ENCODE measurements at regions not wholly inside any gene's neighbourhood (a gene's known extent, or its start where the extent isn't known, plus 50 kb on each side); places are given as distances from the start of the nearest gene placed in this dataset.

DNA sequence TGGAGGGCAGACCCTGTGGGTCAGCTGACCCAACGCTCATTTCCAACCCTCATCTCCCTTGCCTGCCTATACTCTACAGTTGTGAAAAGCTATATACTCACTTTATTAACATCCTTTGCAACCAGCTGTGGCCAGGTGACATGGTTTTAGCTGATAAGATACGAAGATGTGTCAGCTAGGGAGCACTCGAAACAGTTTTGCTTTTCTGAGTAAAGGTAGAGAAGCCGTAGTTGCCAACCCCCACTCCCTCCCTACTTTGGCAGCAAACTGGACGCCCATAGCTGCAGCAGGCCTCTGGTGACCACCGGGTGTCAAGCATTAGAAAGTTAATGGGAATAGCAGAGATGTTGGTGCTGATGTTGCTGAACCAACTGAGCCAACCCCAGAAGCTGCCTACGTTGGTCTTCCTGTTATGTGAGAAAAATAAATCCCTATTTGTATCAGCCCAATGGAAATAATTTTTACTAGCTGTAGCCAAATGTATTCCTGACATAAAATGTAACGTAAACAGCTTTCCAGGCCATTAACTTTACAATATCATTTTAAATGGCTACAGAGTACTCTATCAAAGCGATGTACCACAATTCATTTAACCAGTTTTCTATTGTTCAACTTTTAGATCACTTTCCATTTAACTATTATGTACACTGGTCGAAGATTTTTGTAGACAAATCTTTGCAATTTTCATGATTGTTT, 98.5 kb upstream of the TMCC3 start:
- Histone ChIP-seq H3K9me1 (replicated peaks; ENCODE audit: control insufficient read depth, extremely low read depth, insufficient read depth, low read length) (no peaks in the 10 kb centered on the region), H2AFZ (ENCODE audit: low read depth, low read length) (no peak overlapping the region), H3K9ac (replicated peaks; ENCODE audit: extremely low read depth, insufficient read depth, low read length) (no peak overlapping the region), H4K20me1 (replicated peaks; ENCODE audit: control insufficient read depth, extremely low read depth, insufficient read depth, low read length) (no peaks in the 10 kb centered on the region), H3K79me2 (ENCODE audit: control insufficient read depth, insufficient read depth, low read length) (no peaks in the 10 kb centered on the region), H3K27me3 (ENCODE audit: control insufficient read depth in 2 of 2, insufficient read depth in 2 of 2, low read length in 2 of 2) (peaks cover 0 to 2% of the 10 kb centered on the region in 2 experiments), H3K4me3 (replicated peaks in 1 of 3; ENCODE audit: insufficient read depth in 1 of 3, low read depth in 1 of 3, low read length in 3 of 3) (no peak overlapping the region), H3K27ac (ENCODE audit: insufficient read depth, low read depth, low read length) (no peak overlapping the region), H3K4me1 (ENCODE audit: control insufficient read depth, extremely low read depth, insufficient read depth, low read length) (no peaks in the 10 kb centered on the region), H3K4me2 (ENCODE audit: insufficient read depth, low read length) (no peak overlapping the region), H3K9me3 (replicated peaks; ENCODE audit: control insufficient read depth, insufficient read depth, low read length) (no peaks in the 10 kb centered on the region), H3K36me3 (ENCODE audit: control insufficient read depth in 2 of 2, extremely low read depth in 1 of 2, insufficient read depth in 2 of 2, low read length in 2 of 2) (no peaks in the 10 kb centered on the region)
- FAIRE-seq (no peak), DNase-seq (ENCODE audit: low read depth, low spot score) (no peak)
- dilution Hi-C loops (cut with MboI; ENCODE audit: extremely low pct_ligation_motif_present, low sequenced_read_pairs), result no loop called here
- BruUV-seq (replicated peaks), result no TSS peak
- no peak for TF ChIP-seq POLR2AphosphoS5 (IDR thresholded peaks at IDR 0.05; ENCODE audit: insufficient read depth, low read depth, low read length)
- no peak for TF ChIP-seq JUN (IDR thresholded peaks at IDR 0.05; ENCODE audit: borderline replicate concordance, insufficient read depth, insufficient read length, low read depth)
- no peak for TF ChIP-seq FOS (IDR thresholded peaks at IDR 0.05; ENCODE audit: borderline replicate concordance, insufficient read depth, low read length)
- TF ChIP-seq POLR2A (IDR thresholded peaks at IDR 0.05; ENCODE audit: low read depth, low read length), result no peak
- no peak for TF ChIP-seq MYC (IDR thresholded peaks at IDR 0.05; ENCODE audit: low read depth, low read length)
- TF ChIP-seq EZH2 (IDR thresholded peaks at IDR 0.05; ENCODE audit: borderline replicate concordance, low read depth, low read length, severe bottlenecking), result no peak
- TF ChIP-seq, protein P1, sequence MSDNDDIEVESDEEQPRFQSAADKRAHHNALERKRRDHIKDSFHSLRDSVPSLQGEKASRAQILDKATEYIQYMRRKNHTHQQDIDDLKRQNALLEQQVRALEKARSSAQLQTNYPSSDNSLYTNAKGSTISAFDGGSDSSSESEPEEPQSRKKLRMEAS (IDR thresholded peaks at IDR 0.05; ENCODE audit: insufficient read depth, insufficient read length), result no peak
- no peak for TF ChIP-seq GATA2 (IDR thresholded peaks at IDR 0.05; ENCODE audit: insufficient read depth, insufficient read length, low read depth, low read length)
- TF ChIP-seq, protein P2, sequence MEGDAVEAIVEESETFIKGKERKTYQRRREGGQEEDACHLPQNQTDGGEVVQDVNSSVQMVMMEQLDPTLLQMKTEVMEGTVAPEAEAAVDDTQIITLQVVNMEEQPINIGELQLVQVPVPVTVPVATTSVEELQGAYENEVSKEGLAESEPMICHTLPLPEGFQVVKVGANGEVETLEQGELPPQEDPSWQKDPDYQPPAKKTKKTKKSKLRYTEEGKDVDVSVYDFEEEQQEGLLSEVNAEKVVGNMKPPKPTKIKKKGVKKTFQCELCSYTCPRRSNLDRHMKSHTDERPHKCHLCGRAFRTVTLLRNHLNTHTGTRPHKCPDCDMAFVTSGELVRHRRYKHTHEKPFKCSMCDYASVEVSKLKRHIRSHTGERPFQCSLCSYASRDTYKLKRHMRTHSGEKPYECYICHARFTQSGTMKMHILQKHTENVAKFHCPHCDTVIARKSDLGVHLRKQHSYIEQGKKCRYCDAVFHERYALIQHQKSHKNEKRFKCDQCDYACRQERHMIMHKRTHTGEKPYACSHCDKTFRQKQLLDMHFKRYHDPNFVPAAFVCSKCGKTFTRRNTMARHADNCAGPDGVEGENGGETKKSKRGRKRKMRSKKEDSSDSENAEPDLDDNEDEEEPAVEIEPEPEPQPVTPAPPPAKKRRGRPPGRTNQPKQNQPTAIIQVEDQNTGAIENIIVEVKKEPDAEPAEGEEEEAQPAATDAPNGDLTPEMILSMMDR (IDR thresholded peaks at IDR 0.05; ENCODE audit: extremely low read depth in 1 of 2, insufficient read depth in 1 of 2, low read depth in 1 of 2, low read length in 2 of 2), result no peak
- intact Hi-C loops (cut with micrococcal nuclease), result no loop called here
- ChIA-PET POLR2A (no interaction called here), CTCF (no interaction called here)
